Panc1 (cell line): ENCODE measurements at regions not wholly inside any gene's neighbourhood (a gene's known extent, or its start where the extent isn't known, plus 50 kb on each side); places are given as distances from the start of the nearest gene placed in this dataset.

Experiments
- POLR2AphosphoS5 ChIP-seq: IDR thresholded peaks from 2 replicates; pipeline ENCODE4 v1.6.1; 2012; ENCODE audit warnings: mild to moderate bottlenecking, low read depth, low read length, moderate library complexity
- SIN3A ChIP-seq: IDR thresholded peaks from 2 replicates; pipeline ENCODE4 v1.6.1; 2012; ENCODE audit warnings: low read depth, mild to moderate bottlenecking, low read length, moderate library complexity, borderline replicate concordance; ENCODE audit not compliant: insufficient read depth
- TF ChIP-seq, protein P1 (sequence below): fragments of 450-650 bp; IDR thresholded peaks from 2 replicates; pipeline ENCODE4 v1.5.1; 2017; ENCODE audit warnings: mild to moderate bottlenecking
- TF ChIP-seq, protein P2 (sequence below), 2 experiments: IDR thresholded peaks; 2 replicates each; pipeline ENCODE4 v1.6.1; 2011 to 2012; ENCODE audit warnings: low read depth in 2 of 2, control low read depth in 1 of 2, low read length in 1 of 2, mild to moderate bottlenecking in 1 of 2, moderate library complexity in 1 of 2; ENCODE audit not compliant: insufficient read depth in 1 of 2

DNA sequence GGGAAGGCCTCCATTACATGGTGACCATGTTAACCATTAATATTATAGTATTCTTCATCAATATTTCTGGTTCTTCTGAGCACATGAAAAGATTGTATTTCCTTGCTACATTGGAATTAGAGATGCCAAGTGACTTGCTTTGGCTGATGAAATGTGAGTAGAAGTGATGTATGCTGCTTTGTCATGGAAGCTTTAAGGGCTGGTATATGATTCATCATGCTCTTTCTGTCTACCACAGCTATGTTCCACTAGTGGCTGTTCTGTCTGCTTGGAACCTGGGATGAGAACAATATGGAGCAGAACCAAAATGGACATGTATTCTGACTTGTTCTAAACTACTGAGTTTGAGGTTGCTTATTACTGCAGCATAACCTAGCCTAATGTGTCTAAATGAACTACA, 163.3 kb downstream of the TM2D1 start:
- TF ChIP-seq, protein P1, sequence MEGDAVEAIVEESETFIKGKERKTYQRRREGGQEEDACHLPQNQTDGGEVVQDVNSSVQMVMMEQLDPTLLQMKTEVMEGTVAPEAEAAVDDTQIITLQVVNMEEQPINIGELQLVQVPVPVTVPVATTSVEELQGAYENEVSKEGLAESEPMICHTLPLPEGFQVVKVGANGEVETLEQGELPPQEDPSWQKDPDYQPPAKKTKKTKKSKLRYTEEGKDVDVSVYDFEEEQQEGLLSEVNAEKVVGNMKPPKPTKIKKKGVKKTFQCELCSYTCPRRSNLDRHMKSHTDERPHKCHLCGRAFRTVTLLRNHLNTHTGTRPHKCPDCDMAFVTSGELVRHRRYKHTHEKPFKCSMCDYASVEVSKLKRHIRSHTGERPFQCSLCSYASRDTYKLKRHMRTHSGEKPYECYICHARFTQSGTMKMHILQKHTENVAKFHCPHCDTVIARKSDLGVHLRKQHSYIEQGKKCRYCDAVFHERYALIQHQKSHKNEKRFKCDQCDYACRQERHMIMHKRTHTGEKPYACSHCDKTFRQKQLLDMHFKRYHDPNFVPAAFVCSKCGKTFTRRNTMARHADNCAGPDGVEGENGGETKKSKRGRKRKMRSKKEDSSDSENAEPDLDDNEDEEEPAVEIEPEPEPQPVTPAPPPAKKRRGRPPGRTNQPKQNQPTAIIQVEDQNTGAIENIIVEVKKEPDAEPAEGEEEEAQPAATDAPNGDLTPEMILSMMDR: no peak
- TF ChIP-seq, protein P2, sequence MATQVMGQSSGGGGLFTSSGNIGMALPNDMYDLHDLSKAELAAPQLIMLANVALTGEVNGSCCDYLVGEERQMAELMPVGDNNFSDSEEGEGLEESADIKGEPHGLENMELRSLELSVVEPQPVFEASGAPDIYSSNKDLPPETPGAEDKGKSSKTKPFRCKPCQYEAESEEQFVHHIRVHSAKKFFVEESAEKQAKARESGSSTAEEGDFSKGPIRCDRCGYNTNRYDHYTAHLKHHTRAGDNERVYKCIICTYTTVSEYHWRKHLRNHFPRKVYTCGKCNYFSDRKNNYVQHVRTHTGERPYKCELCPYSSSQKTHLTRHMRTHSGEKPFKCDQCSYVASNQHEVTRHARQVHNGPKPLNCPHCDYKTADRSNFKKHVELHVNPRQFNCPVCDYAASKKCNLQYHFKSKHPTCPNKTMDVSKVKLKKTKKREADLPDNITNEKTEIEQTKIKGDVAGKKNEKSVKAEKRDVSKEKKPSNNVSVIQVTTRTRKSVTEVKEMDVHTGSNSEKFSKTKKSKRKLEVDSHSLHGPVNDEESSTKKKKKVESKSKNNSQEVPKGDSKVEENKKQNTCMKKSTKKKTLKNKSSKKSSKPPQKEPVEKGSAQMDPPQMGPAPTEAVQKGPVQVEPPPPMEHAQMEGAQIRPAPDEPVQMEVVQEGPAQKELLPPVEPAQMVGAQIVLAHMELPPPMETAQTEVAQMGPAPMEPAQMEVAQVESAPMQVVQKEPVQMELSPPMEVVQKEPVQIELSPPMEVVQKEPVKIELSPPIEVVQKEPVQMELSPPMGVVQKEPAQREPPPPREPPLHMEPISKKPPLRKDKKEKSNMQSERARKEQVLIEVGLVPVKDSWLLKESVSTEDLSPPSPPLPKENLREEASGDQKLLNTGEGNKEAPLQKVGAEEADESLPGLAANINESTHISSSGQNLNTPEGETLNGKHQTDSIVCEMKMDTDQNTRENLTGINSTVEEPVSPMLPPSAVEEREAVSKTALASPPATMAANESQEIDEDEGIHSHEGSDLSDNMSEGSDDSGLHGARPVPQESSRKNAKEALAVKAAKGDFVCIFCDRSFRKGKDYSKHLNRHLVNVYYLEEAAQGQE (IDR thresholded peaks at IDR 0.05; ENCODE audit: insufficient read depth in 1 of 2, low read depth in 2 of 2, low read length in 1 of 2): no peak
- TF ChIP-seq SIN3A (no peak), POLR2AphosphoS5 (no peak)
